ENCODE measurements at regions not wholly inside any gene's neighbourhood (a gene's known extent, or its start where the extent isn't known, plus 50 kb on each side); places are given as distances from the start of the nearest gene placed in this dataset.

DNA sequence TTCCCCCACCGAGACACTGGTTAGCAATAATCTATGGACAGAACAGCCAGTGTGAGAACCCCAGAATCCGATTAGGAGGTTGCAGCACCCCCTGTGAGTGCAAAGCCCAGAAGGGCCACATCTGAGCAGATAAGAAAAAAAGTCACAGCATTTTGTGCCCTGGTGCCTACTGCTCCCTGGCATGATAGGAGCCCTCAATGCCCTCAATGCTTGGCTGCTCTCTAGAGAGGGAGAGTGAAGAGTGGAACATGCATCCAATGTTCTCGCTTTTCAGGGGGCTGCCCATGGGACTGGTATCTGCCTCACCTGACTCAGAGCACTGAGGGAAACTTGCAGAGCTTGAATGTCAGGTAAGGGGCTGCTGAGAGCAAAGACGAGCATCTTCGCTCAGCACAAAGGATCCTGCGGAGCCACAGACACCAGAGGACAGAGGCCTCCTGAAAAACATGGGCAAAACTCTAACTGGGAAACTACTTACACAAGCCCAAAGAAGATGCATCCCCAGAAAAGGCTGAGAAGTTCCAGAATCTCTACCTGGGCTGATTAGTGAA is 98.0 kb upstream of the FAM20C start:
- ATAC-seq (no peak), DNase-seq (no peak)
- Histone ChIP-seq H3K9ac (ENCODE audit: low read length) (peak overlapping the region; percentile 27; the same call in 1 of the 2 replicates), H3K9me3 (ENCODE audit: low read length) (no peaks in the 10 kb centered on the region), H3K36me3 (ENCODE audit: low read depth, low read length) (no peaks in the 10 kb centered on the region), H3K4me1 (ENCODE audit: insufficient read depth, low read length) (peaks cover 41% of the 10 kb centered on the region), H3K27me3 (ENCODE audit: low read length) (no peaks in the 10 kb centered on the region), H4K20me1 (ENCODE audit: low read length) (no peaks in the 10 kb centered on the region), H3F3A (ENCODE audit: low read length, unreplicated experiment) (peaks cover 11% of the 10 kb centered on the region), H3K4me3 (ENCODE audit: low read length) (no peak overlapping the region), H3K9me2 (replicated peaks; ENCODE audit: low read length) (no peaks in the 10 kb centered on the region), H3K27ac (ENCODE audit: low read length) (peak overlapping the region; percentile 73), H3K4me2 (ENCODE audit: low read length) (peak overlapping the region; percentile 52), H3K79me2 (ENCODE audit: low read length) (peaks cover 10% of the 10 kb centered on the region), H2AFZ (ENCODE audit: low read length) (peak overlapping the region; percentile 10)
- ChIA-PET POLR2A (ENCODE audit: unreplicated experiment) (no interaction called here), CTCF (no interaction called here)
- intact Hi-C loops (cut with micrococcal nuclease): no loop called here
- BruUV-seq (replicated peaks): no TSS peak
- TF ChIP-seq EZH2phosphoT487 (IDR thresholded peaks at IDR 0.05; ENCODE audit: borderline replicate concordance, low read length): no peak
- TF ChIP-seq CTCF (conservative IDR thresholded peaks at IDR 0.05; ENCODE audit: low read depth, low read length): no peak
- no peak for TF ChIP-seq EZH2 (IDR thresholded peaks at IDR 0.05; ENCODE audit: low read length, unreplicated experiment)

DNA sequence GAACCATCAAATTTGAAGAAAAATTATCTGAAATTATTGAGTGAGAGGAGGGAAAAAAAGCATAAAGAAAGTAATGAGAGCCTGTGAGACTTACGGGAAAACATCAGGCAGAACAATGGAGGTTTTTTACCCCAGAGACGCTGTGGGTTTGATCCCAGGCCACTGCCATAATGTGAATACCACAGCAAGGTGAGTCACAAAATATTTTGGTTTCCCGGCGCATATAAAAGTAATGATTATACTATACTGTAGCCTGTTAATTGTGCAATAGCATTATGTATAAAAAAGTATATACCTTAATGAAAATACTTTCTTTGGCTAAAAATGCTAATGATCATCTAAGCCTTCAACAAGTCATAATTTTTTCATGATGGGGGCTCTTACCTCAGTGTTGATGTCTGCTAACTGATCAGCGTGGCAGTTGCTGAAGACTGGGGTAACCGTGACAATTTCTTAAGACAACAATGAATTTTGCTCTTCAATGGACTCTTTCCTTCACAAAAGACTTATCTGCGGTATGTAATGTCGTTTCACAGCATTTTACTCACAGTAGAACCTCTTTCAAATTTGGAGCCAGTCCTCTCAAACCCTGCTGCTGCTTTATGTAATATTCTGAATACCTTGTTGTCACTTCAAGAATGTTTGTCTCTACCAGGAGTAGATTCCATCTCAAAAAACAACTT is 97.0 kb upstream of the FAM20C start:
- POLR2A ChIA-PET (ENCODE audit: unreplicated experiment): no interaction called here
- Histone ChIP-seq H3K4me2 (ENCODE audit: low read length) (peak overlapping the region; percentile 52), H4K20me1 (ENCODE audit: low read length) (no peaks in the 10 kb centered on the region), H3K9me3 (ENCODE audit: low read length) (no peaks in the 10 kb centered on the region), H3K36me3 (ENCODE audit: low read depth, low read length) (no peaks in the 10 kb centered on the region), H3K27me3 (ENCODE audit: low read length) (no peaks in the 10 kb centered on the region), H3K79me2 (ENCODE audit: low read length) (peaks cover 10% of the 10 kb centered on the region), H3K9me2 (replicated peaks; ENCODE audit: low read length) (no peaks in the 10 kb centered on the region), H3K4me1 (ENCODE audit: insufficient read depth, low read length) (peaks cover 40% of the 10 kb centered on the region), H3K9ac (ENCODE audit: low read length) (peak overlapping the region; percentile 27; the same call in 1 of the 2 replicates), H3F3A (ENCODE audit: low read length, unreplicated experiment) (peaks cover 4% of the 10 kb centered on the region), H3K4me3 (ENCODE audit: low read length) (peak overlapping the region; percentile 8; the same call in 1 of the 2 replicates), H3K27ac (ENCODE audit: low read length) (peak overlapping the region; percentile 73), H2AFZ (ENCODE audit: low read length) (peak overlapping the region; percentile 10)
- DNase-seq: peak; percentile 87
- CTCF ChIA-PET: no interaction called here
- no TSS peak for BruUV-seq (replicated peaks)
- TF ChIP-seq EZH2 (IDR thresholded peaks at IDR 0.05; ENCODE audit: low read length, unreplicated experiment): no peak
- no peak for TF ChIP-seq EZH2phosphoT487 (IDR thresholded peaks at IDR 0.05; ENCODE audit: borderline replicate concordance, low read length)
- TF ChIP-seq CTCF (conservative IDR thresholded peaks at IDR 0.05; ENCODE audit: low read depth, low read length): no peak
- intact Hi-C loops (cut with micrococcal nuclease): no loop called here
- ATAC-seq: peak; percentile 90

DNA sequence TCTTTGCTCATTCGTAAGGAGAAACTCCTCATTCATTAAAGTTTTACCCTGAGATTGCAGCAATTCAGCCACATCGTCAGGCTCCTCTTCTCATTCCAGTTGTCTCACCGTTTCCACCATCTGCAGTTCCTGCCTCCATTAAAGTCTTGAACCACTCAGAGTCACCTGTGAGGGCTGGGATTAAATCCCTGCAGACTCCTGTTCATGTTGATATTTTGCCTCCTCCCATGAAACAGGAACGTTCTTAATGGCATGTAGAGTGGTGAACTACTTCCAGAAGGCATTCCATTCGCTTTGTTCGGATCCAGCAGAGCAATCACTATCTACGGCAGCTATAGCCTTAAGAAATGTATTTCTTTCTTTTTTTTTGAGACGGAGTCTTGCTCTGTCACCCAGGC is 96.5 kb upstream of the FAM20C start:
- POLR2A ChIA-PET (ENCODE audit: unreplicated experiment): no interaction called here
- Histone ChIP-seq H2AFZ (ENCODE audit: low read length) (0 out of 2 replicates have a peak overlapping the region, but pooled peaks have one; percentile 2), H3K36me3 (ENCODE audit: low read depth, low read length) (no peaks in the 10 kb centered on the region), H3K27me3 (ENCODE audit: low read length) (no peaks in the 10 kb centered on the region), H3K9ac (ENCODE audit: low read length) (no peak overlapping the region), H3K27ac (ENCODE audit: low read length) (peak overlapping the region; percentile 56), H3K79me2 (ENCODE audit: low read length) (peaks cover 10% of the 10 kb centered on the region), H3F3A (ENCODE audit: low read length, unreplicated experiment) (no peaks in the 10 kb centered on the region), H3K9me2 (replicated peaks; ENCODE audit: low read length) (no peaks in the 10 kb centered on the region), H3K4me2 (ENCODE audit: low read length) (peak overlapping the region; percentile 52), H4K20me1 (ENCODE audit: low read length) (no peaks in the 10 kb centered on the region), H3K9me3 (ENCODE audit: low read length) (no peaks in the 10 kb centered on the region), H3K4me1 (ENCODE audit: insufficient read depth, low read length) (peaks cover 40% of the 10 kb centered on the region), H3K4me3 (ENCODE audit: low read length) (peak overlapping the region; percentile 8; the same call in 1 of the 2 replicates)
- TF ChIP-seq CTCF (conservative IDR thresholded peaks at IDR 0.05; ENCODE audit: low read depth, low read length) (no peak), EZH2phosphoT487 (IDR thresholded peaks at IDR 0.05; ENCODE audit: borderline replicate concordance, low read length) (no peak), EZH2 (IDR thresholded peaks at IDR 0.05; ENCODE audit: low read length, unreplicated experiment) (no peak)
- intact Hi-C loops (cut with micrococcal nuclease): no loop called here
- CTCF ChIA-PET: no interaction called here
- ATAC-seq: no peak
- DNase-seq: no peak
- BruUV-seq (replicated peaks): no TSS peak
